Peyer's patch (tissue), 4 donors: ENCODE measurements at regions not wholly inside any gene's neighbourhood (a gene's known extent, or its start where the extent isn't known, plus 50 kb on each side); places are given as distances from the start of the nearest gene placed in this dataset.

Source experiments
- CTCF ChIP-seq, 6 experiments: fragments of 450-650 bp in 4 of 6; fragments of 200-600 bp in 2 of 6; sonication (generic) in 1 of 6; IDR thresholded peaks; one replicate each; pipeline ENCODE4 v1.5.1; 2017 to 2019; ENCODE audit warnings: antibody characterized with exemption in 6 of 6, mild to moderate bottlenecking in 3 of 6, moderate library complexity in 1 of 6
- POLR2A ChIP-seq, 2 donors: fragments of 450-650 bp; IDR thresholded peaks; one replicate each; pipeline ENCODE4 v1.5.1; 2017; ENCODE audit warnings: antibody characterized with exemption in 2 of 2, mild to moderate bottlenecking in 2 of 2, moderate library complexity in 2 of 2

GRCh38 chr3:35871009-35871408, 231.7 kb downstream of the ARPP21 start:
- no peak for TF ChIP-seq CTCF (IDR thresholded peaks at IDR 0.05)
- TF ChIP-seq POLR2A (IDR thresholded peaks at IDR 0.05), result no peak
